WTC11 (cell line): ENCODE measurements at regions not wholly inside any gene's neighbourhood (a gene's known extent, or its start where the extent isn't known, plus 50 kb on each side); places are given as distances from the start of the nearest gene placed in this dataset.

ENCODE experiments used
- CBFB ChIP-seq: sonication (generic); formaldehyde crosslinking; IDR thresholded peaks from 2 replicates; pipeline ENCODE4 v1.8.1; 2022; ENCODE audit warnings: mild to moderate bottlenecking, low read depth, missing genetic modification reagents
- E2F1 ChIP-seq: sonication (generic); formaldehyde crosslinking; IDR thresholded peaks from 2 replicates; pipeline ENCODE4 v1.8.0; 2022; ENCODE audit warnings: mild to moderate bottlenecking, missing genetic modification reagents
- MYBL2 ChIP-seq: sonication (generic); formaldehyde crosslinking; IDR thresholded peaks from 2 replicates; pipeline ENCODE4 v1.8.1; 2023; ENCODE audit warnings: mild to moderate bottlenecking, moderate library complexity, missing genetic modification reagents
- NR2C2 ChIP-seq: sonication (generic); formaldehyde crosslinking; IDR thresholded peaks from 2 replicates; pipeline ENCODE4 v1.8.0; 2022; ENCODE audit warnings: mild to moderate bottlenecking, missing genetic modification reagents
- SP1 ChIP-seq: sonication (generic); formaldehyde crosslinking; conservative IDR thresholded peaks from 2 replicates; pipeline ENCODE4 v1.8.1; 2022; ENCODE audit warnings: missing genetic modification reagents
- TF ChIP-seq, protein P1 (sequence below): fragments of 200-600 bp; IDR thresholded peaks from 2 replicates; pipeline ENCODE4 v1.8.0; 2022; ENCODE audit warnings: antibody characterized with exemption
- TF ChIP-seq, protein P2 (sequence below): sonication (generic); formaldehyde crosslinking; IDR thresholded peaks from 2 replicates; pipeline ENCODE4 v1.8.1; 2023; ENCODE audit warnings: mild to moderate bottlenecking, missing genetic modification reagents, moderate library complexity

GRCh38 chr6:106849676-106850332 lies 124.7 kb downstream of the CD24 start:
- TF ChIP-seq SP1 (no peak), NR2C2 (no peak), MYBL2 (no peak), CBFB (CRISPR knock-in tag) (no peak), E2F1 (CRISPR knock-in tag) (no peak)
- TF ChIP-seq, protein P1, sequence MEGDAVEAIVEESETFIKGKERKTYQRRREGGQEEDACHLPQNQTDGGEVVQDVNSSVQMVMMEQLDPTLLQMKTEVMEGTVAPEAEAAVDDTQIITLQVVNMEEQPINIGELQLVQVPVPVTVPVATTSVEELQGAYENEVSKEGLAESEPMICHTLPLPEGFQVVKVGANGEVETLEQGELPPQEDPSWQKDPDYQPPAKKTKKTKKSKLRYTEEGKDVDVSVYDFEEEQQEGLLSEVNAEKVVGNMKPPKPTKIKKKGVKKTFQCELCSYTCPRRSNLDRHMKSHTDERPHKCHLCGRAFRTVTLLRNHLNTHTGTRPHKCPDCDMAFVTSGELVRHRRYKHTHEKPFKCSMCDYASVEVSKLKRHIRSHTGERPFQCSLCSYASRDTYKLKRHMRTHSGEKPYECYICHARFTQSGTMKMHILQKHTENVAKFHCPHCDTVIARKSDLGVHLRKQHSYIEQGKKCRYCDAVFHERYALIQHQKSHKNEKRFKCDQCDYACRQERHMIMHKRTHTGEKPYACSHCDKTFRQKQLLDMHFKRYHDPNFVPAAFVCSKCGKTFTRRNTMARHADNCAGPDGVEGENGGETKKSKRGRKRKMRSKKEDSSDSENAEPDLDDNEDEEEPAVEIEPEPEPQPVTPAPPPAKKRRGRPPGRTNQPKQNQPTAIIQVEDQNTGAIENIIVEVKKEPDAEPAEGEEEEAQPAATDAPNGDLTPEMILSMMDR, result no peak
- TF ChIP-seq, protein P2, sequence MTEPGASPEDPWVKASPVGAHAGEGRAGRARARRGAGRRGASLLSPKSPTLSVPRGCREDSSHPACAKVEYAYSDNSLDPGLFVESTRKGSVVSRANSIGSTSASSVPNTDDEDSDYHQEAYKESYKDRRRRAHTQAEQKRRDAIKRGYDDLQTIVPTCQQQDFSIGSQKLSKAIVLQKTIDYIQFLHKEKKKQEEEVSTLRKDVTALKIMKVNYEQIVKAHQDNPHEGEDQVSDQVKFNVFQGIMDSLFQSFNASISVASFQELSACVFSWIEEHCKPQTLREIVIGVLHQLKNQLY, result no peak
